SK-N-MC (cell line): ENCODE measurements at regions not wholly inside any gene's neighbourhood (a gene's known extent, or its start where the extent isn't known, plus 50 kb on each side); places are given as distances from the start of the nearest gene placed in this dataset.

Source experiments
- EZH2 ChIP-seq: fragments of 200-600 bp; sonication (generic); IDR thresholded peaks from one replicate; pipeline ENCODE4 v1.6.1; 2017; ENCODE audit warnings: antibody characterized with exemption
- POLR2AphosphoS5 ChIP-seq: IDR thresholded peaks from 2 replicates; pipeline ENCODE4 v1.6.1; 2012; ENCODE audit warnings: mild to moderate bottlenecking, low read depth, low read length, borderline replicate concordance

- no peak for TF ChIP-seq POLR2AphosphoS5
- TF ChIP-seq EZH2: no peak
Measured at GRCh38 chr3:75176937-75177336, 487.2 kb upstream of the FRG2C start.
